HEK293T (cell line): ENCODE measurements at regions not wholly inside any gene's neighbourhood (a gene's known extent, or its start where the extent isn't known, plus 50 kb on each side); places are given as distances from the start of the nearest gene placed in this dataset.

Experiments
- CTBP1 ChIP-seq: fragments of 450-650 bp; IDR thresholded peaks from 2 replicates; pipeline ENCODE4 v1.6.1; 2016; ENCODE audit warnings: borderline replicate concordance
- FOXA1 ChIP-seq: fragments of 450-650 bp; IDR thresholded peaks from 2 replicates; pipeline ENCODE4 v1.6.1; 2016; ENCODE audit warnings: mild to moderate bottlenecking
- L3MBTL2 ChIP-seq: fragments of 450-650 bp; conservative IDR thresholded peaks from 2 replicates; pipeline ENCODE4 v1.6.1; 2016; ENCODE audit warnings: mild to moderate bottlenecking
- NFRKB ChIP-seq: fragments of 450-650 bp; IDR thresholded peaks from 2 replicates; pipeline ENCODE4 v1.6.1; 2016; ENCODE audit warnings: mild to moderate bottlenecking, moderate library complexity

GRCh38 chr6:132114201-132114825 lies 163.1 kb upstream of the CCN2 start:
- no peak for TF ChIP-seq CTBP1
- TF ChIP-seq FOXA1 = no peak
- no peak for TF ChIP-seq L3MBTL2
- TF ChIP-seq NFRKB = no peak
